Tibial artery (tissue), 4 donors: ENCODE measurements at regions not wholly inside any gene's neighbourhood (a gene's known extent, or its start where the extent isn't known, plus 50 kb on each side); places are given as distances from the start of the nearest gene placed in this dataset.

ENCODE experiments used
- DNase-seq, 2 donors: peaks; one replicate each; pipeline ENCODE4 v3.0.0-alpha.2; 2019
- H3K27ac ChIP-seq, 2 donors: fragments of 200-600 bp; sonication (generic) in 1 of 2; 1 replicate in 1 of 2; 2 replicates in 1 of 2; pipeline ENCODE4 v1.5.1; 2018 to 2019; ENCODE audit warnings: mild to moderate bottlenecking in 1 of 2
- H3K27me3 ChIP-seq, 2 donors: fragments of 200-600 bp; sonication (generic) in 1 of 2; one replicate each; pipeline versions ENCODE4 v1.5.1 to v1.6.0; 2016 to 2019
- H3K36me3 ChIP-seq, 3 donors: fragments of 200-600 bp; sonication (generic) in 2 of 3; one replicate each; pipeline ENCODE4 v1.5.1; 2016 to 2019; ENCODE audit warnings: mild to moderate bottlenecking in 2 of 3
- H3K4me1 ChIP-seq, 4 donors: fragments of 200-600 bp; sonication (generic) in 2 of 4; 1 replicate in 3 of 4; 2 replicates in 1 of 4; pipeline ENCODE4 v1.5.1; 2016 to 2019
- H3K4me3 ChIP-seq, 2 donors: fragments of 200-600 bp; sonication (generic) in 1 of 2; 1 replicate in 1 of 2; 2 replicates in 1 of 2; pipeline ENCODE4 v1.5.1; 2018 to 2019; ENCODE audit warnings: mild to moderate bottlenecking in 2 of 2
- H3K9me3 ChIP-seq, 3 donors: fragments of 200-600 bp; sonication (generic) in 1 of 3; one replicate each; pipeline ENCODE4 v1.5.1; 2016 to 2019
- intact Hi-C: fragments of 100-400 bp; cut with DNase I; formaldehyde crosslinking; loops from one replicate; pipeline ENCODE4 v1.15.0; 2023; ENCODE audit warnings: low total_unique reads
- TF ChIP-seq, protein P1 (sequence below), 2 experiments: fragments of 200-600 bp in 1 of 2; fragments of 450-650 bp in 1 of 2; IDR thresholded peaks; one replicate each; pipeline ENCODE4 v1.5.1; 2017 to 2019; ENCODE audit warnings: antibody characterized with exemption in 2 of 2, mild to moderate bottlenecking in 1 of 2, moderate library complexity in 1 of 2

DNA sequence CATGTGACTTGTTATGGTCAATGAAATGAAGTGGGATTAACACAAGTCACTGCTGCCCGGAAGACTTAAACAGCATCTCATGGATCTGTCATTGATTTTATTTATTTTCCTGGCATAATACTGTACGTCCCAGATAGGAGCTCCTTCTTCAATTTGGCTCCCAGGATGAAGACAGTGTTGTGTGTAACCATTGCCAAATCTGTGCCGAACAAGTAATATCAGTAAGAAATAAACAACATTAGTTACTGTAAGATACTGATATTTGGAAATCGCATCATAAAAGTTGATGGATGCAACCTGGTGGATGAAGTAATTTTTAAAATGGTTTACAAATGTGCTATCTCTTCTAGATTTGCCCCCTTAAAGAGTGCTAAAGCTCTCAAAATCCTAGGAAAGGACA is 419.0 kb upstream of the MMADHC start:
- DNase-seq, result no peak
- intact Hi-C loops, result no loop called here
- H3K27me3 ChIP-seq, result no peaks in the 10 kb centered on the region
- H3K4me3 ChIP-seq, result no peak overlapping the region
- H3K9me3 ChIP-seq, result no peaks in the 10 kb centered on the region
- no peaks in the 10 kb centered on the region for H3K36me3 ChIP-seq
- TF ChIP-seq, protein P1, sequence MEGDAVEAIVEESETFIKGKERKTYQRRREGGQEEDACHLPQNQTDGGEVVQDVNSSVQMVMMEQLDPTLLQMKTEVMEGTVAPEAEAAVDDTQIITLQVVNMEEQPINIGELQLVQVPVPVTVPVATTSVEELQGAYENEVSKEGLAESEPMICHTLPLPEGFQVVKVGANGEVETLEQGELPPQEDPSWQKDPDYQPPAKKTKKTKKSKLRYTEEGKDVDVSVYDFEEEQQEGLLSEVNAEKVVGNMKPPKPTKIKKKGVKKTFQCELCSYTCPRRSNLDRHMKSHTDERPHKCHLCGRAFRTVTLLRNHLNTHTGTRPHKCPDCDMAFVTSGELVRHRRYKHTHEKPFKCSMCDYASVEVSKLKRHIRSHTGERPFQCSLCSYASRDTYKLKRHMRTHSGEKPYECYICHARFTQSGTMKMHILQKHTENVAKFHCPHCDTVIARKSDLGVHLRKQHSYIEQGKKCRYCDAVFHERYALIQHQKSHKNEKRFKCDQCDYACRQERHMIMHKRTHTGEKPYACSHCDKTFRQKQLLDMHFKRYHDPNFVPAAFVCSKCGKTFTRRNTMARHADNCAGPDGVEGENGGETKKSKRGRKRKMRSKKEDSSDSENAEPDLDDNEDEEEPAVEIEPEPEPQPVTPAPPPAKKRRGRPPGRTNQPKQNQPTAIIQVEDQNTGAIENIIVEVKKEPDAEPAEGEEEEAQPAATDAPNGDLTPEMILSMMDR (IDR thresholded peaks at IDR 0.05), result no peak
- H3K4me1 ChIP-seq, result peaks cover 0 to 5% (median 0%) of the 10 kb centered on the region in 4 donors
- no peak overlapping the region for H3K27ac ChIP-seq

DNA sequence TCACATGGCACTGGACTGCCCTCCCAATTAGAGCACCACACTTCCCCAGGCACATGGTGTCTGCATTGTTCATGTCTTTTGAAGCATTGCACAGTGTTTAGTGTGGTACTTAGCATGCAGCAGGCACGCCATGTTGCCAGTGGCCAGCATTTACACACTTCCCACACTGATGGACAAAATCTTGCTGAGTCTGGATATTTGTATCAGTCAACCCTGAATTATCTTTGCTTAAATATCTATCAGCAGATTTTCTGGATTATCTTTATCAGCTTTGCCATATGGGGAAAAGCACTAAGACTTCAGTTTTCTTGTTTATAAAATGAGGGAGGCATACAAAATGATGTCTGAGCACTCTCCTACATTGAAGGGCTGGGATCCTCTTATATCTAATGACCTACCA is 416.0 kb upstream of the MMADHC start:
- Histone ChIP-seq H3K9me3 (no peaks in the 10 kb centered on the region), H3K4me3 (no peak overlapping the region), H3K4me1 (no peaks in the 10 kb centered on the region), H3K27ac (no peak overlapping the region), H3K27me3 (no peaks in the 10 kb centered on the region), H3K36me3 (no peaks in the 10 kb centered on the region)
- DNase-seq, result no peak
- intact Hi-C loops, result no loop called here
- TF ChIP-seq, protein P1 (IDR thresholded peaks at IDR 0.05), result no peak

DNA sequence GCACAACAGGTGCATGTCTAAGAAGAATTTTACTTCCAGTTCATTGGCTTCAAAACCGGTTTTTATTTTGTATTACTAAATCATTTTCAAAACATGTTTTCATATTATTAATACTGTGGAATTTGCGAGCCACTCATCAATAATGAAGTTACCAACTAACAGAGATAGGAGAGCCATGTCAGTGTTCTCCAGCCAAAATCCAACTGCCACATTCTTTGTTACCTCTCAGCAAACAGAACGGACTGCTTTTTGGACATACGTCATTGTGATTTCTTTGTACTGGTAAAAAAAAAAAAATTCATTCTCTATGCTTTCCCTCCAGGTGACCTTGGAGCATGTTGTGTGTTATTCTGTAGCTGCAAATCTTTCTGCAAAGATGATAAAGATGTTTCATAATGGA is 414.2 kb upstream of the MMADHC start:
- Histone ChIP-seq H3K27me3 (no peaks in the 10 kb centered on the region), H3K27ac (no peak overlapping the region), H3K9me3 (no peaks in the 10 kb centered on the region), H3K4me1 (no peaks in the 10 kb centered on the region), H3K4me3 (no peak overlapping the region), H3K36me3 (no peaks in the 10 kb centered on the region)
- TF ChIP-seq, protein P1 (IDR thresholded peaks at IDR 0.05), result no peak
- intact Hi-C loops, result no loop called here
- DNase-seq, result no peak

DNA sequence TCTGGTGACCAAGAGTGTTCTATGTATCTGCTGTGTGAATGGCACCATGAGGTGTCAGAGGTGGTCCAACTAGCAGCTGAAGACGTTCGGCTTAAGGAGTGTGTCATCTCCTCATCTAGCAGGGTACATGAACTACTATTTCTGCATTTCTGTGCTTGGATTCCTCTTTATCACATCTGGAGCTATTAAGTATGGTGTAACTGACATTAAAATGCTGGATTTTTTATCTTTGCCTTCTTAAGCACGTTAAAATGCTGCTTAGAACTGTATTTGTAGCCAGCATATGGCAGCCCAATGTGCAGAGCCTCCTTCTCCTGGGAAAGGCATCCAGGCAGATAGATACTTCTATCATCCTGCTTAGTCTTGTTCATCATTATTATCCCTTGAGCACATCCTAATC is 409.3 kb upstream of the MMADHC start:
- DNase-seq, result no peak
- intact Hi-C loops, result no loop called here
- no peak overlapping the region for H3K27ac ChIP-seq
- peaks cover 0 to 27% (median 17%) of the 10 kb centered on the region in 4 donors for H3K4me1 ChIP-seq
- H3K27me3 ChIP-seq, result no peaks in the 10 kb centered on the region
- TF ChIP-seq, protein P1 (IDR thresholded peaks at IDR 0.05), result no peak
- H3K36me3 ChIP-seq, result no peaks in the 10 kb centered on the region
- no peaks in the 10 kb centered on the region for H3K9me3 ChIP-seq
- no peak overlapping the region for H3K4me3 ChIP-seq

DNA sequence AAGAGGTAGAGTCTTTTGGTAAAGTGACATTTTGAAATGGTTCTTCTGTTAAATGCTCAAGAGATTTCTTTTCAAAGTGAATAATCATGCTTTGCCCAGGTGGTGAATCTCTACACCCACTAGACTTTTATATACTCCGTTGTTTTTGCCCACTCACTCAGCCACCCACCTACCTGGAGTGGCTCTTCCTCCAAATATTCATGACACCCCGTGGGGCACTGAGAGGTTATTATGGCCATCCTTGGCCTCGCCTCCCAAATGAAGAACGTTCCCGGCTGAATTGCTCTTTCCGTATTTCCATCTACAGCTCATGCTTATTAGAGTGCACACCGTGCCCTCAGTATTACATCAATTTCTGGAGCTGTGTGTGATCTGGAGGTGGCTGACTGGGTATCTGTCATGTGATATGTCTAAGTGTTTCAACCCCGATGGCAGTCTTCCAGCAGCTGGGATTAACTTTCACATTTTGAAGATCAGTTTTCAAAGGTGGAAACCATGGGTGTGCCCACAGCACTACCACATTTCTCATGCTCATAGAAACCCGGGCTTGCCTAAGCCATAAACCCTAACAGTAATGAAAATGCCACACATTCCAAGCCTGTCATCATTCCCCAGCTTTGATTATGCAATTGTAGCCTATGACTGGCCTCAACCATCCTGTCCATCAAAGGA is 406.6 kb upstream of the MMADHC start:
- DNase-seq, result no peak
- H3K36me3 ChIP-seq, result no peaks in the 10 kb centered on the region
- H3K4me1 ChIP-seq, result peaks cover 0 to 52% (median 27%) of the 10 kb centered on the region in 4 donors
- TF ChIP-seq, protein P1 (IDR thresholded peaks at IDR 0.05), result no peak
- no peak overlapping the region for H3K4me3 ChIP-seq
- no peaks in the 10 kb centered on the region for H3K27me3 ChIP-seq
- H3K27ac ChIP-seq, result peak overlapping the region; percentile 23 to 45
- H3K9me3 ChIP-seq, result no peaks in the 10 kb centered on the region
- intact Hi-C loops, result no loop called here
